ENCODE measurements at regions not wholly inside any gene's neighbourhood (a gene's known extent, or its start where the extent isn't known, plus 50 kb on each side); places are given as distances from the start of the nearest gene placed in this dataset.
"Not testable (repeated sequence)": the region's sequence is repeated elsewhere in the genome, so short reads cannot be mapped to it uniquely, and the experiment has no call there.

DNA sequence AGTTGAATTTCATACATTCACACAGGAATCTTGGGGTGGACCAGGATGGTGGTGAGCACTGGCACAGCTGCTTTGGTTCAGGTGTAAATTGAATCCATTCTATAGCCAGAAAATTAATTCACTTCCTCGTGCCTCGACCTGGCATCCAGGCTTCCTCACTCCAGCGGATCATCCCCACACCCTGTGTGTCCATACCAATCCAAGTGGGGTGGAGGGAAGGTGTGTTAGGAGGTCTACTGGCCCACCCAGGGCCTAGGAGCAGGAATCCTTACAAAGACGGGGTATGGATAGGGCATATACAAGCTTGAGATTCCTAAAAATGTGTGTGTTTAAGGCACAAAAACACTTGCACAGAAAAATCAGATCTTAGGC lies 81.8 kb upstream of the SLC24A3 start:
- no peaks in the 10 kb centered on the region for H3K4me1 Mint-ChIP-seq (ENCODE audit: low read depth)
- no peaks in the 10 kb centered on the region for H3K27me3 Mint-ChIP-seq (ENCODE audit: low read depth)
- H3K4me3 Mint-ChIP-seq: no peak overlapping the region
- ATAC-seq (no peak), DNase-seq (no peak)
- H3K36me3 Mint-ChIP-seq (ENCODE audit: insufficient read depth): no peaks in the 10 kb centered on the region
- peaks cover under 1% of the 10 kb centered on the region for H3K9me3 Mint-ChIP-seq

DNA sequence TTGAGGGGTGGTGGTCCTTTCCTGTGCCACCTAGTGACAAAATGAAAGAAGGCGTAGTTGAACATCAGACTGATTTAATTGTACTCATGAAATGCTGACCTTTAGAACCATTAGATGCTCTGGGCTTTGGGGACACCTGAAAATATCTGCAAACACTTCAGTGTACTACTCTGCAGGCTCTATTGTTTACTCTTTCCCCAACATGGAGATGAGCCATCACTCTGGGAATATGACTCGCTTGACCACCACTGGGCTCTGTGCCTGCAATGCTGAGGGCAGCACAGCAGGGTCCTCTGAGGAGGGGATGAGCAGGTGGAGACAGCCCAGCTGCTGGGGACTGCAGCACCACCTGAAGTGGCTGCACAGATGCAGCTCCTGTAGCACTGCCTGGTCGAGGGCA lies 74.8 kb upstream of the SLC24A3 start:
- no peak for ATAC-seq

DNA sequence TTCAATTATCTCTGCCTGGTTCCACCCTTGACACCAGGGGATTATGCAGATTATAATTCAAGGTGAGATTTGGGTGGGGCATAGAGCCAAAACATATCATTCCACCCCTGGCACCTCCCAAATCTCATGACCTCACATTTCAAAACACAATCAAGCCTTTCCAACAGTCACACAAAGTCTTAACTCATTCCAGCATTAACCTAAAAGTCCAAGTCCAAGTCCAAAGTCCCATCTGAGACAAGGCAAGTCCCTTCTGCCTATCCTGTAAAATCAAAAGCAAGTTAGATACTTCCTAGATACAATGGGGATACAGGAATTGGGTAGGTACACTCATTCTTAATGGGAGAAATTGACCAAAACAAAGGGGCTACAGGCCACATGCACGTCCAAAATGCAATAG lies 73.7 kb upstream of the SLC24A3 start:
- ATAC-seq (no peak), DNase-seq (no peak)
- Mint-ChIP-seq H3K9me3 (peaks cover 7% of the 10 kb centered on the region), H3K27me3 (ENCODE audit: low read depth) (no peaks in the 10 kb centered on the region), H3K36me3 (ENCODE audit: insufficient read depth) (no peaks in the 10 kb centered on the region), H3K4me1 (ENCODE audit: low read depth) (no peaks in the 10 kb centered on the region), H3K4me3 (no peak overlapping the region)

More for the DNA sequence above, 74.8 kb upstream of the SLC24A3 start:
- Mint-ChIP-seq H3K4me1 (ENCODE audit: low read depth) (no peaks in the 10 kb centered on the region), H3K4me3 (no peak overlapping the region), H3K36me3 (ENCODE audit: insufficient read depth) (no peaks in the 10 kb centered on the region), H3K27me3 (ENCODE audit: low read depth) (no peaks in the 10 kb centered on the region), H3K9me3 (peaks cover 7% of the 10 kb centered on the region)
- no peak for DNase-seq

DNA sequence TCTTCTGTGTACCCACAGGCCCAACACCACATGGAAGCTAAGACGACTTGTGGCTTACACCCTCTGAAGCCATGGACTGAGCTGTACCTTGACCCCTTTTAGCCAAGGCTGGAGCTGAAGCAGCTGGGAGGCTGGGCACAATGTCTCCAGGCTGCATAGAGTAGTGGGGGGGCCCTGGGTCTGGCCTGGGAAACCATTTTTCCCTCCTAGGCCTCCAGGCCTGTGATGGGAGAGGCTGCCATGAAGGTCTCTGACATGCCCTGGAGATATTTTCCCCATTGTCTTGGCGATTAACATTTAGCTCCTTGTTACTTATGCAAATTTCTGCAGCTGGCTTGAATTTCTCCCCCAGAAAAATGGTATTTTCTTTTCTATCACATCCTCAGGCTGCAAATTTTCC lies 72.9 kb upstream of the SLC24A3 start:
- not testable (repeated sequence) for H3K27me3 Mint-ChIP-seq (ENCODE audit: low read depth); DNase-seq; H3K4me1 Mint-ChIP-seq (ENCODE audit: low read depth); H3K36me3 Mint-ChIP-seq (ENCODE audit: insufficient read depth); H3K9me3 Mint-ChIP-seq; H3K4me3 Mint-ChIP-seq; ATAC-seq

DNA sequence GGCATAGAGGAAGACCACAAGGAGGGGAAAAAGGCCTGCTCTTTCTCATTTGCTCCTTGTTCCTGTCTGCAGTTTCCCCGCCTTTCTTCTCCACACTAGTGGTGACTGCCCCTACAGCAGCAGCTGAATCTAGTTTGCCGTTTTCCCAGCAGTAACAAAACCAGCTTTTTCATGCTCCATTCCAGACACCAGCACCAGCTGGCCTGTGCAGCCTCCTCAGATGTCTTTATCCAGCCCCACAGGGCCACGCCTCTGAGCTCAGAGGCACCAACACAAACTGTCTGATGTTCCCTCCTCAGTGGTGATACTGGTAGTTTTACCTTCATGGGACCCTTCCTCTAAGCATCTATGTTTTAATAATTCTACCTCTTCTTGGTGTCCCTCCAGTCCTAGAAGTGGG lies 70.4 kb upstream of the SLC24A3 start:
- no peaks in the 10 kb centered on the region for H3K36me3 Mint-ChIP-seq (ENCODE audit: insufficient read depth)
- H3K27me3 Mint-ChIP-seq (ENCODE audit: low read depth): no peaks in the 10 kb centered on the region
- ATAC-seq (no peak), DNase-seq (no peak)
- no peaks in the 10 kb centered on the region for H3K4me1 Mint-ChIP-seq (ENCODE audit: low read depth)
- H3K4me3 Mint-ChIP-seq: no peak overlapping the region
- peaks cover 4% of the 10 kb centered on the region for H3K9me3 Mint-ChIP-seq

DNA sequence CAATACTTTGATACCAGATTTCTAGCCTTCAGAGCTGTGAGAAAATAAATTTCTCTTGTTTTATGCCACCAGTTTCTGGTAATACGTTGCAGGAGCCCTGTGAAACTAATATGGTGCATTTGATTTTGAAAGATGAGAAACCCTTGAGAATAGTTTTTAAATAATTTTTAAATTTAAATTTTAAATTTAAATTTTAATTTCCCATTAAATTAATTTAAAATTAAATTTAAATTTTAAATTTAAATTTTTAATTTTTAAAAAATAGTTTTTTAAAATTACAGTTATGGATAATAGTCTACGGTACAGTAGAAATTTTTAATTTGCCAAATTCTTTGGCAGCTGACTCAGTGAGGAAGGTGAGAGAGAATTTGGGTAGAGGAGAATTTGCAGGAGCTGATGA lies 68.6 kb upstream of the SLC24A3 start:
- no peaks in the 10 kb centered on the region for H3K27me3 Mint-ChIP-seq (ENCODE audit: low read depth)
- no peak for ATAC-seq
- peaks cover 4% of the 10 kb centered on the region for H3K9me3 Mint-ChIP-seq
- DNase-seq: no peak
- H3K4me3 Mint-ChIP-seq: no peak overlapping the region
- H3K4me1 Mint-ChIP-seq (ENCODE audit: low read depth): no peaks in the 10 kb centered on the region
- H3K36me3 Mint-ChIP-seq (ENCODE audit: insufficient read depth): no peaks in the 10 kb centered on the region

DNA sequence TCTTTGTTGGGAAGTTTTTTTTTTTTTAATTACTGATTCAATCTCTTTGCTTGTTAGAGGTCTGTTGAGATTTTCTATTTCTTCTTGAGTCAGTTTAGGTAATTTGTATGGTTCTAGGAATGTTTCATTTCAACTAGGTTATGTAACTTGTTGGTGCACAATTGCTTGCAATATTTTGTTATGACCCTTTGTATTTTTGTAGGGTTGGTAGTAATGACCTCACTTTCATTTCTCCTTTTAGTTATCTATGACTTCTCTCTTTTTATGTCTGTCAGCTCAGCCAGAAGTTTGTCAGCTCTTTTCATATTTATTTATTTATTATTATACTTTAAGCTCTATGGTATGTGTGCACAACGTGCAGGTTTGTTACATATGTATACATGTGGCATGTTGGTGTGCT lies 51.1 kb upstream of the SLC24A3 start:
- Mint-ChIP-seq H3K9me3 (peaks cover 6% of the 10 kb centered on the region), H3K36me3 (ENCODE audit: insufficient read depth) (no peaks in the 10 kb centered on the region), H3K27me3 (ENCODE audit: low read depth) (no peaks in the 10 kb centered on the region), H3K4me3 (no peak overlapping the region), H3K4me1 (ENCODE audit: low read depth) (no peaks in the 10 kb centered on the region)
- DNase-seq (no peak), ATAC-seq (no peak)

Measured in activated T-cell treated with anti-CD3 and anti-CD28 coated beads, Interleukin-2, amount 50 U/mL, for 4 hours (primary cell).